HG03103 (cell line): ENCODE measurements at regions not wholly inside any gene's neighbourhood (a gene's known extent, or its start where the extent isn't known, plus 50 kb on each side); places are given as distances from the start of the nearest gene placed in this dataset.
"Not testable (repeated sequence)": the region's sequence is repeated elsewhere in the genome, so short reads cannot be mapped to it uniquely, and the experiment has no call there.

Experiments
- ATAC-seq: cut with Tn5 transposase; IDR thresholded peaks from one replicate; pipeline ENCODE4 v1.9.1; 2021; ENCODE audit warnings: low read depth; ENCODE audit not compliant: unreplicated experiment

GRCh38 chr6:141884850-141885249, 247.9 kb upstream of the GJE1 start:
- no peak for ATAC-seq

GRCh38 chr6:141878686-141879085, 254.0 kb upstream of the GJE1 start:
- ATAC-seq: no peak

- no peak for ATAC-seq
Measured at GRCh38 chr6:141877275-141877983, 255.3 kb upstream of the GJE1 start.

GRCh38 chr6:141874930-141875602, 257.7 kb upstream of the GJE1 start:
- ATAC-seq: no peak

GRCh38 chr6:141869509-141869908, 263.2 kb upstream of the GJE1 start:
- not testable (repeated sequence) for ATAC-seq

- ATAC-seq: no peak
Measured at GRCh38 chr6:141867767-141868166, 265.0 kb upstream of the GJE1 start.

GRCh38 chr6:141866731-141867497, 265.8 kb upstream of the GJE1 start:
- no peak for ATAC-seq

GRCh38 chr6:141851063-141851462, 281.7 kb upstream of the GJE1 start:
- no peak for ATAC-seq

- no peak for ATAC-seq
Measured at GRCh38 chr6:141848029-141848890, 284.5 kb upstream of the GJE1 start.

- ATAC-seq: no peak
Measured at GRCh38 chr6:141846639-141847038, 286.1 kb upstream of the GJE1 start.

- ATAC-seq: no peak
Measured at GRCh38 chr6:141843178-141843834, 289.4 kb upstream of the GJE1 start.

GRCh38 chr6:141833001-141833655, 299.6 kb upstream of the GJE1 start:
- no peak for ATAC-seq

GRCh38 chr6:141830530-141830929, 302.2 kb upstream of the GJE1 start:
- ATAC-seq: no peak

GRCh38 chr6:141829566-141830360, 303.0 kb upstream of the GJE1 start:
- ATAC-seq: no peak

- no peak for ATAC-seq
Measured at GRCh38 chr6:141824350-141824749, 308.4 kb upstream of the GJE1 start.

- not testable (repeated sequence) for ATAC-seq
Measured at GRCh38 chr6:141815039-141815438, 317.7 kb upstream of the GJE1 start.

- ATAC-seq: no peak
Measured at GRCh38 chr6:141809901-141810300, 322.8 kb upstream of the GJE1 start.

- ATAC-seq: no peak
Measured at GRCh38 chr6:141808662-141809061, 324.1 kb upstream of the GJE1 start.

GRCh38 chr6:141800973-141801372, 331.8 kb upstream of the GJE1 start:
- not testable (repeated sequence) for ATAC-seq
